HUES6 (cell line): ENCODE measurements at regions not wholly inside any gene's neighbourhood (a gene's known extent, or its start where the extent isn't known, plus 50 kb on each side); places are given as distances from the start of the nearest gene placed in this dataset.

Experiments used
- H3K27ac ChIP-seq: 2 replicates; pipeline ENCODE4 v1.7.0; 2013; ENCODE audit warnings: low read depth, mild to moderate bottlenecking, low read length, inconsistent platforms
- H3K27me3 ChIP-seq: 2 replicates; pipeline ENCODE4 v1.6.1; 2013; ENCODE audit warnings: low read length; ENCODE audit not compliant: control insufficient read depth, insufficient read depth
- H3K36me3 ChIP-seq: 2 replicates; pipeline ENCODE4 v1.6.1; 2013; ENCODE audit warnings: low read length; ENCODE audit not compliant: control insufficient read depth, insufficient read depth
- H3K4me1 ChIP-seq: 2 replicates; pipeline ENCODE4 v1.6.1; 2013; ENCODE audit warnings: low read length; ENCODE audit not compliant: control insufficient read depth, insufficient read depth
- H3K4me3 ChIP-seq: 2 replicates; pipeline ENCODE4 v1.5.1; 2013; ENCODE audit warnings: low read depth, low read length
- H3K9ac ChIP-seq: one replicate; pipeline ENCODE4 v1.6.1; 2013; ENCODE audit warnings: mild to moderate bottlenecking, low read length
- H3K9me3 ChIP-seq: 2 replicates; pipeline ENCODE4 v1.6.1; 2013; ENCODE audit warnings: low read depth, low read length; ENCODE audit not compliant: control insufficient read depth, insufficient read depth

GRCh38 chr7:46850563-46851330 is 731.2 kb downstream of the TNS3 start:
- Histone ChIP-seq H3K27me3 (no peaks in the 10 kb centered on the region), H3K4me3 (no peak overlapping the region), H3K9ac (no peak overlapping the region), H3K4me1 (no peaks in the 10 kb centered on the region), H3K9me3 (no peaks in the 10 kb centered on the region), H3K36me3 (no peaks in the 10 kb centered on the region), H3K27ac (no peak overlapping the region)

GRCh38 chr7:46848944-46849343 is 733.0 kb downstream of the TNS3 start:
- H3K4me1 ChIP-seq: no peaks in the 10 kb centered on the region
- no peaks in the 10 kb centered on the region for H3K36me3 ChIP-seq
- H3K27me3 ChIP-seq: no peaks in the 10 kb centered on the region
- H3K4me3 ChIP-seq: no peak overlapping the region
- no peak overlapping the region for H3K9ac ChIP-seq
- no peaks in the 10 kb centered on the region for H3K9me3 ChIP-seq
- no peak overlapping the region for H3K27ac ChIP-seq

GRCh38 chr7:46848311-46848710 is 733.6 kb downstream of the TNS3 start:
- H3K9me3 ChIP-seq: no peaks in the 10 kb centered on the region
- H3K9ac ChIP-seq: no peak overlapping the region
- H3K27ac ChIP-seq: no peak overlapping the region
- no peaks in the 10 kb centered on the region for H3K27me3 ChIP-seq
- H3K4me3 ChIP-seq: no peak overlapping the region
- H3K36me3 ChIP-seq: no peaks in the 10 kb centered on the region
- H3K4me1 ChIP-seq: no peaks in the 10 kb centered on the region

GRCh38 chr7:46847126-46847525 is 734.8 kb downstream of the TNS3 start:
- no peaks in the 10 kb centered on the region for H3K4me1 ChIP-seq
- no peaks in the 10 kb centered on the region for H3K9me3 ChIP-seq
- H3K4me3 ChIP-seq: no peak overlapping the region
- no peak overlapping the region for H3K27ac ChIP-seq
- H3K27me3 ChIP-seq: no peaks in the 10 kb centered on the region
- H3K36me3 ChIP-seq: no peaks in the 10 kb centered on the region
- no peak overlapping the region for H3K9ac ChIP-seq

GRCh38 chr7:46844486-46844885 is 737.4 kb downstream of the TNS3 start:
- Histone ChIP-seq H3K36me3 (no peaks in the 10 kb centered on the region), H3K27me3 (no peaks in the 10 kb centered on the region), H3K4me1 (no peaks in the 10 kb centered on the region), H3K9me3 (no peaks in the 10 kb centered on the region), H3K4me3 (no peak overlapping the region), H3K27ac (no peak overlapping the region), H3K9ac (no peak overlapping the region)

- Histone ChIP-seq H3K4me1 (no peaks in the 10 kb centered on the region), H3K9ac (no peak overlapping the region), H3K27me3 (no peaks in the 10 kb centered on the region), H3K4me3 (no peak overlapping the region), H3K36me3 (no peaks in the 10 kb centered on the region), H3K27ac (no peak overlapping the region), H3K9me3 (no peaks in the 10 kb centered on the region)
Observed at GRCh38 chr7:46841248-46841647, 740.7 kb downstream of the TNS3 start.

GRCh38 chr7:46839651-46840050 is 742.3 kb downstream of the TNS3 start:
- H3K36me3 ChIP-seq: no peaks in the 10 kb centered on the region
- H3K4me1 ChIP-seq: no peaks in the 10 kb centered on the region
- no peaks in the 10 kb centered on the region for H3K27me3 ChIP-seq
- no peaks in the 10 kb centered on the region for H3K9me3 ChIP-seq
- H3K9ac ChIP-seq: no peak overlapping the region
- H3K27ac ChIP-seq: no peak overlapping the region
- no peak overlapping the region for H3K4me3 ChIP-seq

- no peak overlapping the region for H3K4me3 ChIP-seq
- no peak overlapping the region for H3K27ac ChIP-seq
- no peaks in the 10 kb centered on the region for H3K27me3 ChIP-seq
- no peak overlapping the region for H3K9ac ChIP-seq
- no peaks in the 10 kb centered on the region for H3K9me3 ChIP-seq
- H3K4me1 ChIP-seq: no peaks in the 10 kb centered on the region
- no peaks in the 10 kb centered on the region for H3K36me3 ChIP-seq
Observed at GRCh38 chr7:46838463-46838862, 743.4 kb downstream of the TNS3 start.

- Histone ChIP-seq H3K9me3 (no peaks in the 10 kb centered on the region), H3K4me3 (no peak overlapping the region), H3K9ac (no peak overlapping the region), H3K36me3 (no peaks in the 10 kb centered on the region), H3K4me1 (no peaks in the 10 kb centered on the region), H3K27ac (no peak overlapping the region), H3K27me3 (no peaks in the 10 kb centered on the region)
Observed at GRCh38 chr7:46835556-46835955, 746.4 kb downstream of the TNS3 start.

- Histone ChIP-seq H3K36me3 (no peaks in the 10 kb centered on the region), H3K9ac (no peak overlapping the region), H3K27ac (no peak overlapping the region), H3K4me1 (no peaks in the 10 kb centered on the region), H3K4me3 (no peak overlapping the region), H3K9me3 (no peaks in the 10 kb centered on the region), H3K27me3 (no peaks in the 10 kb centered on the region)
Observed at GRCh38 chr7:46834921-46835320, 747.0 kb downstream of the TNS3 start.

GRCh38 chr7:46833197-46833596 is 748.7 kb downstream of the TNS3 start:
- Histone ChIP-seq H3K9ac (no peak overlapping the region), H3K27ac (no peak overlapping the region), H3K9me3 (no peaks in the 10 kb centered on the region), H3K36me3 (no peaks in the 10 kb centered on the region), H3K4me1 (no peaks in the 10 kb centered on the region), H3K4me3 (no peak overlapping the region), H3K27me3 (no peaks in the 10 kb centered on the region)
